CD4-positive, CD25-positive, alpha-beta regulatory T cell (primary cell): ENCODE measurements at regions not wholly inside any gene's neighbourhood (a gene's known extent, or its start where the extent isn't known, plus 50 kb on each side); places are given as distances from the start of the nearest gene placed in this dataset.

ENCODE experiments used
- ATAC-seq, 2 donors: fragments of 150-1000 bp; cut with Tn5 transposase; one replicate each; pipeline ENCODE4 v1.10.0; 2021; ENCODE audit warnings: low read depth in 2 of 2, moderate number of reproducible peaks in 2 of 2, moderate library complexity in 1 of 2
- DNase-seq, 3 donors: peaks; one replicate each; pipeline versions ENCODE4 v3.0.0 to v3.0.0-alpha.2; 2012 to 2022; ENCODE audit warnings: mixed read lengths in 1 of 3
- H3K27ac ChIP-seq: one replicate; pipeline ENCODE4 v1.7.0; 2013; ENCODE audit warnings: mild to moderate bottlenecking, low read length; ENCODE audit not compliant: insufficient read depth, poor library complexity, severe bottlenecking
- H3K27me3 ChIP-seq: one replicate; pipeline ENCODE4 v1.7.0; 2013; ENCODE audit warnings: low read length; ENCODE audit not compliant: control insufficient read depth, insufficient read depth
- H3K36me3 ChIP-seq: one replicate; pipeline ENCODE4 v1.7.0; 2013; ENCODE audit warnings: mild to moderate bottlenecking, low read length, moderate library complexity; ENCODE audit not compliant: control insufficient read depth, insufficient read depth
- H3K4me1 ChIP-seq: 2 replicates; pipeline ENCODE4 v1.7.0; 2013; ENCODE audit warnings: mild to moderate bottlenecking, low read length; ENCODE audit not compliant: insufficient read depth, control insufficient read depth, poor library complexity, severe bottlenecking
- H3K4me3 ChIP-seq: one replicate; pipeline ENCODE4 v1.7.0; 2013; ENCODE audit warnings: low read depth, mild to moderate bottlenecking, low read length, moderate library complexity
- H3K9me3 ChIP-seq, 2 experiments: 1 replicate in 1 of 2; 2 replicates in 1 of 2; pipeline ENCODE4 v1.7.0; 2013; ENCODE audit warnings: low read length in 2 of 2, mild to moderate bottlenecking in 1 of 2, moderate library complexity in 1 of 2; ENCODE audit not compliant: control insufficient read depth in 2 of 2
- H3K27ac Mint-ChIP-seq, 3 donors: one replicate each; pipeline ENCODE4 v1.8.0; 2020 to 2022; ENCODE audit warnings: mild to moderate bottlenecking in 3 of 3, mixed read lengths in 3 of 3, moderate library complexity in 2 of 3
- H3K27me3 Mint-ChIP-seq: one replicate; pipeline ENCODE4 v1.8.0; 2022; ENCODE audit warnings: mild to moderate bottlenecking, mixed read lengths
- H3K36me3 Mint-ChIP-seq: one replicate; pipeline ENCODE4 v1.8.0; 2020; ENCODE audit warnings: mixed read lengths
- H3K4me1 Mint-ChIP-seq, 4 donors: one replicate each; pipeline ENCODE4 v1.8.0; 2020 to 2022; ENCODE audit warnings: mixed read lengths in 4 of 4, mild to moderate bottlenecking in 1 of 4
- H3K4me3 Mint-ChIP-seq, 4 donors: one replicate each; pipeline ENCODE4 v1.8.0; 2020 to 2022; ENCODE audit warnings: mild to moderate bottlenecking in 4 of 4, mixed read lengths in 4 of 4, moderate library complexity in 3 of 4
- H3K9me3 Mint-ChIP-seq, 7 donors: one replicate each; pipeline ENCODE4 v1.8.0; 2020 to 2022; ENCODE audit warnings: mixed read lengths in 7 of 7, mild to moderate bottlenecking in 3 of 7, moderate library complexity in 2 of 7

- H3K4me3 ChIP-seq = no peak overlapping the region
- H3K4me1 ChIP-seq = no peaks in the 10 kb centered on the region
- no peaks in the 10 kb centered on the region for H3K36me3 ChIP-seq
- Mint-ChIP-seq H3K4me1 (no peaks in the 10 kb centered on the region), H3K9me3 (peaks cover 0 to 5% (median 0%) of the 10 kb centered on the region in 7 donors), H3K4me3 (no peak overlapping the region), H3K36me3 (no peaks in the 10 kb centered on the region), H3K27me3 (no peaks in the 10 kb centered on the region), H3K27ac (no peak overlapping the region)
- no peaks in the 10 kb centered on the region for H3K27me3 ChIP-seq
- no peak overlapping the region for H3K27ac ChIP-seq
- DNase-seq (no peak), ATAC-seq (no peak)
- H3K9me3 ChIP-seq = no peaks in the 10 kb centered on the region
Observed at GRCh38 chr20:22285555-22285954, 298.8 kb downstream of the FOXA2 start.

DNA sequence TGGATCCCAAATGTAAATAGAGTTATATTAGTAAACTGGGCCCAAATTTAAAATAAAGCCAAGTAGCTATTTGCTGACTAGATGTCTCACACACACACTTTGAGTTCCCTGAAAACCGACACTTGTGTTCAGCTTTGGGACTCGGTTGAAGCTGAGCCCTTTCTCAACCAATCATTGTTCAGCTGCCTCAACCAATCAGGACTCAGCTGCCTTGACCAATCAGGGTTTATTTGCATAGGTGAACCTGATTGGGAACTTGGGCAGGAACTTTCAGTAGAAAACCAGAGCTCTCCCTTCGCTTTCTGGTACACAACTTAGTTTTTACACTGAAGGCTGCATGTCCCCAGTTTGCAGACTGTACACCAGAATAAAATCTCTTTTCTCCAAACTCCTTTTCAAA lies 301.7 kb downstream of the FOXA2 start:
- ATAC-seq = no peak
- no peaks in the 10 kb centered on the region for H3K27me3 Mint-ChIP-seq
- H3K27ac Mint-ChIP-seq = no peak overlapping the region
- Histone ChIP-seq H3K4me1 (no peaks in the 10 kb centered on the region), H3K27me3 (no peaks in the 10 kb centered on the region), H3K9me3 (no peaks in the 10 kb centered on the region), H3K4me3 (no peak overlapping the region), H3K36me3 (no peaks in the 10 kb centered on the region), H3K27ac (no peak overlapping the region)
- no peaks in the 10 kb centered on the region for H3K36me3 Mint-ChIP-seq
- H3K4me1 Mint-ChIP-seq = no peaks in the 10 kb centered on the region
- DNase-seq = no peak
- H3K4me3 Mint-ChIP-seq = no peak overlapping the region
- H3K9me3 Mint-ChIP-seq = peaks cover 0 to 5% (median 0%) of the 10 kb centered on the region in 7 donors

DNA sequence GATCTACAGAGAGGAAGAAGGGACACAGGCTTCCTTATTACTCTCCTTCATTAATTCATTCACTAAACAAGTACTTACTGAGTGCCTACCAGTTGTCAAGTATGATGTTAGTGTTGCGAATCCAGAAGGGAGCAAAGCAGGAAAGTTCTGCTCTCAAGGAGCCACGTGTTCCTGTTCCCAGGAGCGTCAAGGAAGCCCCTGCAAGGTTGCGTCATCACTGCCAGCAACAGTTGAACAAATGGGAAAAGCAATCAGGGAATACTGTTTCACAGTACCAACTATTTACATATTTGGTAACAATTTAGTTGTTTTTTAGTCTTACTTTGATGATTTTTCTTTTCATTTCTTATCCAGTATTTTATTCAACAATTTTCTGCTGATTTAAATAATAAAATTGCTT lies 310.0 kb downstream of the FOXA2 start:
- Mint-ChIP-seq H3K27me3 (no peaks in the 10 kb centered on the region), H3K9me3 (peaks cover 0 to 9% (median 2%) of the 10 kb centered on the region in 7 donors), H3K36me3 (no peaks in the 10 kb centered on the region), H3K27ac (no peak overlapping the region), H3K4me3 (no peak overlapping the region), H3K4me1 (no peaks in the 10 kb centered on the region)
- no peak overlapping the region for H3K4me3 ChIP-seq
- no peaks in the 10 kb centered on the region for H3K9me3 ChIP-seq
- no peaks in the 10 kb centered on the region for H3K4me1 ChIP-seq
- DNase-seq (no peak), ATAC-seq (no peak)
- H3K27ac ChIP-seq = no peak overlapping the region
- no peaks in the 10 kb centered on the region for H3K36me3 ChIP-seq
- no peaks in the 10 kb centered on the region for H3K27me3 ChIP-seq

DNA sequence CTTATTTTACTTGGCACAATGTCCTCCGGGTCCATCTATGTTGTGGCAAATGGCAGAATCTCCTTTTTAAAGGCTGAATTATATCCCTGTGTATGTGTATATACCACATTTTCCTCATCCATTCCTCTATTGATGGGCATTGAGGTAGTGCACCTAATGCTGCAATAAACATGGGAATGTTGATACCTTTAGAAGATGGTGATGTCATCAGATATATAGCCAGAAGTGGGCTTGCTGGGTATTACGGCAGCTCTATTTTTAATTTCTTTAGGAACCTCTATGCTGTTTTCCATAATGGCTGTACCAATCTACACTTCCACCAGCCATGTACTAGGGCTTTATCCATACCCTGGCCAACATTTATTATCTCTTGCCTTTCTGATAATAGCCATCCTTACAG lies 315.7 kb downstream of the FOXA2 start:
- no peaks in the 10 kb centered on the region for H3K36me3 Mint-ChIP-seq
- no peak overlapping the region for H3K27ac Mint-ChIP-seq
- H3K4me1 Mint-ChIP-seq = no peaks in the 10 kb centered on the region
- Histone ChIP-seq H3K36me3 (no peaks in the 10 kb centered on the region), H3K4me3 (no peak overlapping the region), H3K9me3 (no peaks in the 10 kb centered on the region), H3K4me1 (no peaks in the 10 kb centered on the region), H3K27me3 (no peaks in the 10 kb centered on the region), H3K27ac (no peak overlapping the region)
- H3K27me3 Mint-ChIP-seq = no peaks in the 10 kb centered on the region
- H3K4me3 Mint-ChIP-seq = no peak overlapping the region
- no peak for DNase-seq
- H3K9me3 Mint-ChIP-seq = peaks cover 0 to 6% (median 0%) of the 10 kb centered on the region in 7 donors
- ATAC-seq = no peak

DNA sequence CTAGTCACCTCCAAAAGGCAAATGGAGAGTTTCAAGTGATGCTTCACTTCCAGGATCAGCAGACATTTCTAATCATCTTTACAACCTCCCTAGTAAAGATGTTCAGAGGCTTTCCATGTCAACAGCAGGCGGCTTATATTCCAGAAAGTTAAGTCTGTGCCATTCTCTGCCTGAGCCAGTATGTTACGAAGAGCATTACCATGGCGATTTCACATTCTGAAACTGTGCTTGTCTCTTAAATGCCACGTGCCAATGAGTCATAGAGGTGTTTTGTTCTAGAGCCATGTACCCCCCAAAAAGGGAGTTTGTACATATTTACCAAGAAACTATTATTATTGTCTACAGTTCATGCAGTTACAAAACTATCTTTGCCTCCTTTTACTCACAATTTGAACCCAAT lies 319.5 kb downstream of the FOXA2 start:
- H3K4me1 Mint-ChIP-seq = no peaks in the 10 kb centered on the region
- H3K36me3 ChIP-seq = no peaks in the 10 kb centered on the region
- H3K4me3 Mint-ChIP-seq = no peak overlapping the region
- no peaks in the 10 kb centered on the region for H3K9me3 ChIP-seq
- H3K27ac Mint-ChIP-seq = no peak overlapping the region
- H3K27me3 Mint-ChIP-seq = no peaks in the 10 kb centered on the region
- H3K4me1 ChIP-seq = no peaks in the 10 kb centered on the region
- no peak overlapping the region for H3K4me3 ChIP-seq
- H3K27me3 ChIP-seq = no peaks in the 10 kb centered on the region
- ATAC-seq = no peak
- no peaks in the 10 kb centered on the region for H3K36me3 Mint-ChIP-seq
- no peak overlapping the region for H3K27ac ChIP-seq
- H3K9me3 Mint-ChIP-seq = peaks cover 0 to 4% (median 0%) of the 10 kb centered on the region in 7 donors
- DNase-seq = no peak

DNA sequence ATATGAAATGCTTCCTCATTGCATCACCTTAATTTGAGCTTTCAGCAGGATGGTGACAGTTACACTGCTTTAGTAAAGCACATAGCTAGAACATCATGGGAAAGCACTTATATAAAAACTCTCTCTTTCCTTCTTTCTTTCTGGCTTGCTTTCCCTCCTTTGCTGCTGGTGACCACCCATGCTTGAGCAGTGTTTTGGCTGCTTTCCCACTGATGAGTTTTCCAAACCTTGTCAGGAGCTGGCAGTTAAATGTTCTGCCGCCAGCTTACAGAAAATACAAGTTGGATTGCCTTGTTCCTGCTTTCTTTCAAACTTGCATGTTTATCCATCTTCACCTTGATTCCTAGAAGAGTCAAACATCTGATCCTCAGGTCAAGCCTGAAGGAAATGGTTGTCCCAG lies 323.9 kb downstream of the FOXA2 start:
- Histone ChIP-seq H3K27ac (no peak overlapping the region), H3K36me3 (no peaks in the 10 kb centered on the region), H3K27me3 (peaks cover 1% of the 10 kb centered on the region), H3K4me1 (no peaks in the 10 kb centered on the region), H3K9me3 (no peaks in the 10 kb centered on the region), H3K4me3 (no peak overlapping the region)
- no peaks in the 10 kb centered on the region for H3K4me1 Mint-ChIP-seq
- H3K4me3 Mint-ChIP-seq = no peak overlapping the region
- ATAC-seq (no peak), DNase-seq (no peak)
- H3K36me3 Mint-ChIP-seq = no peaks in the 10 kb centered on the region
- H3K9me3 Mint-ChIP-seq = peaks cover 0 to 4% (median 2%) of the 10 kb centered on the region in 7 donors
- no peak overlapping the region for H3K27ac Mint-ChIP-seq
- no peaks in the 10 kb centered on the region for H3K27me3 Mint-ChIP-seq

DNA sequence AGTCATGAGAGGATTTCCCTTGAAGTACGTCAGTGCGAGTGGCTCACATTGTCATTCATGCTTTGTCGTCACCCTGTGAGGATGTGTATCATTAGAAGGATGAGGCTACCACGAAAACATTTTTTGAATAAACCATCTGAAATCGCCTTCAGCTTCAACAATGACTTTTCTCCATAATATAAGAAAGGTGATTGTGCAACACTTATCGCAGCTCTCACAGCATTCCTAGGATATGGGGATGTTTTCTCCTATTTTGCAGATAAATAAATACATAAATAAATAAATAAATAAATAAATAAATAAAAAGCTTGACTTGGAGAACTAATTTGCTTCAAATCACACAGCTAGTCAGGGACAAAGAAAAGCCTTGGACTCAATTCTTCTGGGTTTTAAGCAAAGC lies 326.5 kb downstream of the FOXA2 start:
- Histone ChIP-seq H3K36me3 (no peaks in the 10 kb centered on the region), H3K27ac (no peak overlapping the region), H3K27me3 (peaks cover 1% of the 10 kb centered on the region), H3K9me3 (no peaks in the 10 kb centered on the region), H3K4me3 (no peak overlapping the region), H3K4me1 (no peaks in the 10 kb centered on the region)
- no peak overlapping the region for H3K4me3 Mint-ChIP-seq
- DNase-seq (no peak), ATAC-seq (no peak)
- no peaks in the 10 kb centered on the region for H3K4me1 Mint-ChIP-seq
- H3K27me3 Mint-ChIP-seq = no peaks in the 10 kb centered on the region
- H3K27ac Mint-ChIP-seq = no peak overlapping the region
- peaks cover 0 to 5% (median 1%) of the 10 kb centered on the region in 7 donors for H3K9me3 Mint-ChIP-seq
- no peaks in the 10 kb centered on the region for H3K36me3 Mint-ChIP-seq

DNA sequence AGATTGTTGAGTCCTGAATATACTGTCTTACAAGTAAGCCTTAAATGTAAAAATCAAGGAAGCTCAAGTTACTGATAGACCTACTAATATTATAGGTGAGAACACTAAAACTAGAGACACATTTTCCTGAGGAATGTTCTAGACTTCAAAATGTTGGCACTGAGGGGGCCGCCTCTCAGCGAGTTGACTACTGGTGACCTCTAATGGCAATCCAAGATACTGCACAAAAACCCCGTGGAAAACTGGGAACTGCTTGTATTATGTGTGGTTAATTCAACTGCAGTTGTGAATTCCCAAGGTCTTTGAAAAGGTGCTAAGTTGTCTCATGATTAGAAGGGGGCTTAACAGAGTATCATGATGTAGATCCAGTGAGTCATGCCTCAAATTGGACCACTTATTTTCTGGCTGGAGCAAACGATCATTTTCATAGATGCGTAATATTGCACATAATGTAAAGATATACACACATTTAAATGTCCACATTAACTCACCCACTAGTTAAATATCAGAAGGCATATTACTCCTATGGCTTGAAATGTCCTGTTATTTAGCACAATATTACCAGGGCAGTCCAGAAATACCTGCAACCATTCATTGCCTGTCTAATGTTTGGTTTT lies 336.2 kb downstream of the FOXA2 start:
- H3K36me3 Mint-ChIP-seq = no peaks in the 10 kb centered on the region
- Histone ChIP-seq H3K4me1 (no peaks in the 10 kb centered on the region), H3K27me3 (no peaks in the 10 kb centered on the region), H3K9me3 (no peaks in the 10 kb centered on the region), H3K4me3 (no peak overlapping the region), H3K36me3 (no peaks in the 10 kb centered on the region), H3K27ac (no peak overlapping the region)
- peaks cover 0 to 7% (median 0%) of the 10 kb centered on the region in 7 donors for H3K9me3 Mint-ChIP-seq
- DNase-seq (no peak), ATAC-seq (no peak)
- no peaks in the 10 kb centered on the region for H3K4me1 Mint-ChIP-seq
- no peak overlapping the region for H3K27ac Mint-ChIP-seq
- no peaks in the 10 kb centered on the region for H3K27me3 Mint-ChIP-seq
- no peak overlapping the region for H3K4me3 Mint-ChIP-seq
